Stomach (tissue), 4 donors: ENCODE measurements at regions not wholly inside any gene's neighbourhood (a gene's known extent, or its start where the extent isn't known, plus 50 kb on each side); places are given as distances from the start of the nearest gene placed in this dataset.

Experiments
- POLR2A ChIP-seq, 4 donors: fragments of 450-650 bp; IDR thresholded peaks; one replicate each; pipeline ENCODE4 v1.6.1; 2016; ENCODE audit warnings: antibody characterized with exemption in 4 of 4, control low read depth in 2 of 4, mild to moderate bottlenecking in 1 of 4, moderate library complexity in 1 of 4
- TF ChIP-seq, protein P1 (sequence below), 7 experiments: fragments of 450-650 bp in 4 of 7; fragments of 200-600 bp in 3 of 7; sonication (generic) in 3 of 7; IDR thresholded peaks; one replicate each; pipeline ENCODE4 v1.5.1; 2016 to 2019; ENCODE audit warnings: antibody characterized with exemption in 7 of 7, control low read depth in 2 of 7, mild to moderate bottlenecking in 1 of 7

DNA sequence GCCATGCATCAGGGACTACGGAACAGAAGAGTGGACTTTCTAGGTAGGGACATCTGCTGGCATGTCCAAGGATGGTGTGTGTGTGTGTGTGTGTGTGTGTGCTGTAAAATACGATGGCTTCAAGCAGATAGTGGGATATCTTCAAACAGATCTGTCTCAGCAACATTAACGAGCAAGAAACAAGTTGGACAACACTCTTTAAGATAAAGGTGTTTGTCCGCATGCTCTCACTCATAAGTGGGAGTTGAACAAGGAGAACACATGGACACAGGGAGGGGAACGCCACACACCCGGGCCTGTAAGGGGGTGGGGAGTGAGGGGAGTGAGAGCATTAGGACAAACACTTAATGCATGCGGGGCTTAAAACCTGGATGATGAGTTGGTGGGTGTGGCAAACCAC, 89.8 kb upstream of the AKR1E2 start:
- no peak for TF ChIP-seq POLR2A (IDR thresholded peaks at IDR 0.05)
- TF ChIP-seq, protein P1, sequence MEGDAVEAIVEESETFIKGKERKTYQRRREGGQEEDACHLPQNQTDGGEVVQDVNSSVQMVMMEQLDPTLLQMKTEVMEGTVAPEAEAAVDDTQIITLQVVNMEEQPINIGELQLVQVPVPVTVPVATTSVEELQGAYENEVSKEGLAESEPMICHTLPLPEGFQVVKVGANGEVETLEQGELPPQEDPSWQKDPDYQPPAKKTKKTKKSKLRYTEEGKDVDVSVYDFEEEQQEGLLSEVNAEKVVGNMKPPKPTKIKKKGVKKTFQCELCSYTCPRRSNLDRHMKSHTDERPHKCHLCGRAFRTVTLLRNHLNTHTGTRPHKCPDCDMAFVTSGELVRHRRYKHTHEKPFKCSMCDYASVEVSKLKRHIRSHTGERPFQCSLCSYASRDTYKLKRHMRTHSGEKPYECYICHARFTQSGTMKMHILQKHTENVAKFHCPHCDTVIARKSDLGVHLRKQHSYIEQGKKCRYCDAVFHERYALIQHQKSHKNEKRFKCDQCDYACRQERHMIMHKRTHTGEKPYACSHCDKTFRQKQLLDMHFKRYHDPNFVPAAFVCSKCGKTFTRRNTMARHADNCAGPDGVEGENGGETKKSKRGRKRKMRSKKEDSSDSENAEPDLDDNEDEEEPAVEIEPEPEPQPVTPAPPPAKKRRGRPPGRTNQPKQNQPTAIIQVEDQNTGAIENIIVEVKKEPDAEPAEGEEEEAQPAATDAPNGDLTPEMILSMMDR (IDR thresholded peaks at IDR 0.05), result no peak
